Memory B cell (primary cell): ENCODE measurements at regions not wholly inside any gene's neighbourhood (a gene's known extent, or its start where the extent isn't known, plus 50 kb on each side); places are given as distances from the start of the nearest gene placed in this dataset.
"Not testable (repeated sequence)": the region's sequence is repeated elsewhere in the genome, so short reads cannot be mapped to it uniquely, and the experiment has no call there.

Experiments used
- ATAC-seq: fragments of 150-1000 bp; cut with Tn5 transposase; 2 replicates; pipeline ENCODE4 v1.10.0; 2021; ENCODE audit warnings: low read depth, mild to moderate bottlenecking, moderate library complexity
- DNase-seq, 2 donors: peaks; one replicate each; pipeline ENCODE4 v3.0.0; 2022; ENCODE audit warnings: low spot score in 2 of 2
- H3K27ac Mint-ChIP-seq: one replicate; pipeline ENCODE4 v1.8.0; 2022; ENCODE audit warnings: mild to moderate bottlenecking, moderate library complexity, mixed read lengths
- H3K27me3 Mint-ChIP-seq: one replicate; pipeline ENCODE4 v1.8.0; 2022; ENCODE audit warnings: mixed read lengths
- H3K36me3 Mint-ChIP-seq: one replicate; pipeline ENCODE4 v1.8.0; 2022; ENCODE audit warnings: mild to moderate bottlenecking, mixed read lengths
- H3K4me1 Mint-ChIP-seq: one replicate; pipeline ENCODE4 v1.8.0; 2022; ENCODE audit warnings: mixed read lengths
- H3K4me3 Mint-ChIP-seq: one replicate; pipeline ENCODE4 v1.8.0; 2022; ENCODE audit warnings: mild to moderate bottlenecking, moderate library complexity, mixed read lengths
- H3K9me3 Mint-ChIP-seq: one replicate; pipeline ENCODE4 v1.8.0; 2022; ENCODE audit warnings: mixed read lengths

GRCh38 chrX:953879-954482 is 258.5 kb downstream of the CRLF2 start:
- no peaks in the 10 kb centered on the region for H3K4me1 Mint-ChIP-seq
- H3K27ac Mint-ChIP-seq = no peak overlapping the region

GRCh38 chrX:952816-953215 is 259.6 kb downstream of the CRLF2 start:
- DNase-seq (no peak), ATAC-seq (no peak)
- H3K27ac Mint-ChIP-seq = no peak overlapping the region
- H3K4me3 Mint-ChIP-seq = no peak overlapping the region
- no peaks in the 10 kb centered on the region for H3K4me1 Mint-ChIP-seq
- no peaks in the 10 kb centered on the region for H3K27me3 Mint-ChIP-seq
- no peaks in the 10 kb centered on the region for H3K36me3 Mint-ChIP-seq
- H3K9me3 Mint-ChIP-seq = peaks cover 7% of the 10 kb centered on the region

More at GRCh38 chrX:953879-954482, 258.5 kb downstream of the CRLF2 start:
- DNase-seq = no peak
- Mint-ChIP-seq H3K4me3 (no peak overlapping the region), H3K36me3 (no peaks in the 10 kb centered on the region), H3K9me3 (peaks cover 6% of the 10 kb centered on the region), H3K27me3 (no peaks in the 10 kb centered on the region)
- ATAC-seq = no peak

GRCh38 chrX:947262-947661 is 265.2 kb downstream of the CRLF2 start:
- peaks cover 15% of the 10 kb centered on the region for H3K9me3 Mint-ChIP-seq
- not testable (repeated sequence) for H3K4me3 Mint-ChIP-seq, H3K4me1 Mint-ChIP-seq, DNase-seq, H3K36me3 Mint-ChIP-seq, H3K27ac Mint-ChIP-seq, ATAC-seq, H3K27me3 Mint-ChIP-seq

- ATAC-seq = no peak
- H3K4me3 Mint-ChIP-seq = no peak overlapping the region
- no peak overlapping the region for H3K27ac Mint-ChIP-seq
- no peak for DNase-seq
- H3K36me3 Mint-ChIP-seq = peaks cover 3% of the 10 kb centered on the region
- H3K27me3 Mint-ChIP-seq = peaks cover 25% of the 10 kb centered on the region
- H3K4me1 Mint-ChIP-seq = peaks cover 3% of the 10 kb centered on the region
- H3K9me3 Mint-ChIP-seq = peaks cover 15% of the 10 kb centered on the region
Observed at GRCh38 chrX:943035-943434, 269.4 kb downstream of the CRLF2 start.

- Mint-ChIP-seq H3K9me3 (peaks cover 13% of the 10 kb centered on the region), H3K4me1 (peaks cover 3% of the 10 kb centered on the region), H3K27ac (no peak overlapping the region), H3K4me3 (no peak overlapping the region), H3K36me3 (peaks cover 3% of the 10 kb centered on the region), H3K27me3 (peaks cover 25% of the 10 kb centered on the region)
- no peak for DNase-seq
- no peak for ATAC-seq
Observed at GRCh38 chrX:940691-941090, 271.8 kb downstream of the CRLF2 start.

- Mint-ChIP-seq H3K9me3 (peaks cover 6% of the 10 kb centered on the region), H3K4me3 (no peak overlapping the region), H3K27me3 (peaks cover 17% of the 10 kb centered on the region), H3K4me1 (peaks cover 3% of the 10 kb centered on the region), H3K36me3 (peaks cover 1% of the 10 kb centered on the region), H3K27ac (no peak overlapping the region)
- DNase-seq (no peak), ATAC-seq (no peak)
Observed at GRCh38 chrX:936979-937769, 275.3 kb downstream of the CRLF2 start.

- H3K27ac Mint-ChIP-seq = no peak overlapping the region
- DNase-seq (no peak), ATAC-seq (no peak)
- no peaks in the 10 kb centered on the region for H3K27me3 Mint-ChIP-seq
- no peak overlapping the region for H3K4me3 Mint-ChIP-seq
- H3K4me1 Mint-ChIP-seq = no peaks in the 10 kb centered on the region
- H3K36me3 Mint-ChIP-seq = no peaks in the 10 kb centered on the region
- peaks cover 2% of the 10 kb centered on the region for H3K9me3 Mint-ChIP-seq
Observed at GRCh38 chrX:933611-934010, 278.8 kb downstream of the CRLF2 start.

GRCh38 chrX:928606-929005 is 283.8 kb downstream of the CRLF2 start:
- Mint-ChIP-seq H3K27me3 (no peaks in the 10 kb centered on the region), H3K27ac (no peak overlapping the region), H3K4me3 (no peak overlapping the region), H3K9me3 (no peaks in the 10 kb centered on the region), H3K4me1 (no peaks in the 10 kb centered on the region), H3K36me3 (no peaks in the 10 kb centered on the region)
- ATAC-seq (no peak), DNase-seq (no peak)

- Mint-ChIP-seq H3K4me3 (no peak overlapping the region), H3K27ac (no peak overlapping the region), H3K36me3 (no peaks in the 10 kb centered on the region), H3K27me3 (no peaks in the 10 kb centered on the region), H3K9me3 (no peaks in the 10 kb centered on the region), H3K4me1 (no peaks in the 10 kb centered on the region)
- ATAC-seq (no peak), DNase-seq (no peak)
Observed at GRCh38 chrX:926991-927390, 285.5 kb downstream of the CRLF2 start.

GRCh38 chrX:926070-926469 is 286.4 kb downstream of the CRLF2 start:
- no peaks in the 10 kb centered on the region for H3K9me3 Mint-ChIP-seq
- DNase-seq = no peak
- H3K36me3 Mint-ChIP-seq = no peaks in the 10 kb centered on the region
- H3K27me3 Mint-ChIP-seq = no peaks in the 10 kb centered on the region
- no peaks in the 10 kb centered on the region for H3K4me1 Mint-ChIP-seq
- H3K27ac Mint-ChIP-seq = no peak overlapping the region
- H3K4me3 Mint-ChIP-seq = no peak overlapping the region
- ATAC-seq = no peak

GRCh38 chrX:925652-926061 is 286.8 kb downstream of the CRLF2 start:
- ATAC-seq = no peak

GRCh38 chrX:925094-925493 is 287.4 kb downstream of the CRLF2 start:
- H3K27ac Mint-ChIP-seq = no peak overlapping the region
- H3K4me1 Mint-ChIP-seq = no peaks in the 10 kb centered on the region
- no peak for ATAC-seq
- no peaks in the 10 kb centered on the region for H3K27me3 Mint-ChIP-seq
- no peak overlapping the region for H3K4me3 Mint-ChIP-seq
- H3K36me3 Mint-ChIP-seq = no peaks in the 10 kb centered on the region
- no peaks in the 10 kb centered on the region for H3K9me3 Mint-ChIP-seq
- DNase-seq = no peak

More at GRCh38 chrX:925652-926061, 286.8 kb downstream of the CRLF2 start:
- Mint-ChIP-seq H3K36me3 (no peaks in the 10 kb centered on the region), H3K27me3 (no peaks in the 10 kb centered on the region), H3K4me3 (no peak overlapping the region), H3K4me1 (no peaks in the 10 kb centered on the region), H3K27ac (no peak overlapping the region), H3K9me3 (no peaks in the 10 kb centered on the region)
- DNase-seq = no peak

- DNase-seq (no peak), ATAC-seq (no peak)
- no peaks in the 10 kb centered on the region for H3K27me3 Mint-ChIP-seq
- no peaks in the 10 kb centered on the region for H3K36me3 Mint-ChIP-seq
- H3K9me3 Mint-ChIP-seq = peaks cover 4% of the 10 kb centered on the region
- no peak overlapping the region for H3K27ac Mint-ChIP-seq
- no peaks in the 10 kb centered on the region for H3K4me1 Mint-ChIP-seq
- no peak overlapping the region for H3K4me3 Mint-ChIP-seq
Observed at GRCh38 chrX:924017-924416, 288.4 kb downstream of the CRLF2 start.

GRCh38 chrX:920234-920799 is 289.7 kb downstream of the SHOX start:
- Mint-ChIP-seq H3K36me3 (no peaks in the 10 kb centered on the region), H3K4me1 (no peaks in the 10 kb centered on the region), H3K27me3 (no peaks in the 10 kb centered on the region), H3K9me3 (peaks cover 4% of the 10 kb centered on the region), H3K27ac (no peak overlapping the region), H3K4me3 (no peak overlapping the region)
- no peak for DNase-seq
- ATAC-seq = no peak
